ENCODE measurements at regions not wholly inside any gene's neighbourhood (a gene's known extent, or its start where the extent isn't known, plus 50 kb on each side); places are given as distances from the start of the nearest gene placed in this dataset.

DNA sequence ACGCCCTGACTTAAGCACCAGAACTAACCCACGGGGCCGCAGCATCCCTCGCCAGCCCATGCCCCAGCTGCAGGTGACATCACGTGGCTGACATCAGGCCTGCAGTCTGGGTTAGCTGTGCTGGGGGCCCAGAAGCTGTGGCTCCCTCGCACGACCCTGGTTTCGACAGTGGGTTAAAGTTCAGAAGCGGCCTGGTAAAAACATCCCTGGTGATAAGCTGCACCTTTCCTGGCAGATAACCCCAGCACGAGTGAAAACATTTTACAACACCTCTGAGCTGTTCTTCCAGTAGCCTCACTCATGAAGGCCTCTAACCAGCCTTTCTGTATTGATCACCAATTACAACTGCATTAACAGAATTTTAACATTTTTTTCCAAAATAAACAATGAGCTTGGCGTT, 136.4 kb upstream of the RREB1 start:
- TF ChIP-seq CTCF (IDR thresholded peaks at IDR 0.05), result no peak
- TF ChIP-seq ZFX (IDR thresholded peaks at IDR 0.05; ENCODE audit: borderline replicate concordance), result no peak

All from 22Rv1 (cell line).